ENCODE measurements at regions not wholly inside any gene's neighbourhood (a gene's known extent, or its start where the extent isn't known, plus 50 kb on each side); places are given as distances from the start of the nearest gene placed in this dataset.
"Not testable (repeated sequence)": the region's sequence is repeated elsewhere in the genome, so short reads cannot be mapped to it uniquely, and the experiment has no call there.

DNA sequence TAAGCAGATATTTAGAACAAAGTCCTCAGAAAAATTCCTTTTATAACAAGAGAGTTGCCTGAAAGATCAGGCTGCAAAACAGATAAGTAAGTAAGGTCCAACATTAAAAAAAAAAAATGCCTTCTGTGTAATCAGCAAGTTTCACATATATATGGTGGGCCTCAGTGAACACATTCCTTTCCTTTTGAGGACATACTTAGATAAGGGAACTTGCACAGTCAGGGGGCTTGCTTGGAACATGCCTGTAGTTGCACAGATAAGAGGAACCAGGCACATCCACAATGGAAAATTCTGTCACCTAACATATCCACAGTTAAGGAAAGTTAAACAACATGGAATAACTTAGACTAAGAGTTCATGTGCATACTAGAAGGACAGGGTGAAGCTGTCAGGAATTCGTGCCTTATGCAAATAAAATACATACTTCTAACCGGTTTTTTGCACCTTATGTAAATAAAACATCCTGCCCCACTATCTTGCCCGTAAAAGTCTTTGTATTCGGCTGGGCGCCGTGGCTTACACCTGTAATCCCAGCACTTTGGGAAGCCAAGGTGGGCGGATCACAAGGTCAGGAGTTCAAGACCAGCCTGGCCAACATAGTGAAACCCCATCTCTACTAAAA is 257.3 kb downstream of the ZNF33B start:
- Histone ChIP-seq H3K27me3 (ENCODE audit: insufficient read depth, insufficient read length) (no peaks in the 10 kb centered on the region), H3K9ac (ENCODE audit: insufficient read length, low read depth) (no peak overlapping the region), H3K4me1 (ENCODE audit: insufficient read depth, insufficient read length) (no peaks in the 10 kb centered on the region), H3K9me3 (ENCODE audit: insufficient read depth, low read length) (peaks cover 8% of the 10 kb centered on the region; the same call in 1 of the 2 replicates), H3K4me3 (ENCODE audit: insufficient read length, low read depth) (no peak overlapping the region), H3K36me3 (ENCODE audit: insufficient read depth, insufficient read length, low read length) (no peaks in the 10 kb centered on the region)
- DNase-seq (ENCODE audit: low read depth, low spot score), result no peak
- TF ChIP-seq SUZ12 (IDR thresholded peaks at IDR 0.05; ENCODE audit: extremely low read depth, insufficient read depth, insufficient read length) (no peak), ZNF274 (IDR thresholded peaks at IDR 0.05; ENCODE audit: low read depth, low read length) (no peak), YY1 (IDR thresholded peaks at IDR 0.05; ENCODE audit: insufficient read depth, insufficient read length) (no peak)

DNA sequence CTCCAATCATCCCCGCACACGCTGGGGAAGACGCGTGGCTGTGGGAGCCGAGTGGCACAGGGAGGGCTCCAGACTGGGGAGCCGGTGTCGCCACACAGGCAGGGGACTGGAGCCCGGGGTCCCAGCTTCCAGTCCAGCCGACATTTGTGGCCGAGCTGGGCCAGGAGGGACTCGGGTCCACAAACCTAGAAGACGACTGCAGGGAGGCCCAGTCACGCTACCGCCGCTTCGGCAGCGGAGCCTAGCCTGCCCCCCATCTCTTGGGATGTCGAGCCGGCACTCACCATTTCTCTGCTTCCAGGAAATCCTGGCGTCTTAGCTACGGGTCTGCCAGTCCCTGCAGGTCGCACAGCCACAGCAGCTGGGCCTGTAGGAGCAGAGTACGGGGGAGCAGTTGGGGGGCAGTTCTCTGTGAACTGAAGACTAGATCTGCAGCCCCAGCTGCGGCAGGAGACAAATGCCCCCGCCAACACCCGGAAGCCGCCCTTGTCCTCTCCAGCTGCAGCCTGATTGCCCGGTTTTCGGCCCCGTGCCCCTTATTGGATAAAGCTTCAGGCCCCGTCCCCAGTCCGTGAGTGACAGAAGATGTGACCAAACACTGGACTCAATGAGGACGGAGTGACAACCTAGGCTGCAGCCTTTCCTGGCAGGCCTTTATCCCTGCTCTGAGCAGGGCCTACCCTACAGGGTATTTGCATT is 270.7 kb downstream of the ZNF33B start:
- H3K36me3 ChIP-seq (ENCODE audit: insufficient read depth, insufficient read length, low read length), result peaks cover 31% of the 10 kb centered on the region
- DNase-seq (ENCODE audit: low read depth, low spot score), result peak; percentile 88
- no peaks in the 10 kb centered on the region for H3K27me3 ChIP-seq (ENCODE audit: insufficient read depth, insufficient read length)
- no peaks in the 10 kb centered on the region for H3K4me1 ChIP-seq (ENCODE audit: insufficient read depth, insufficient read length)
- TF ChIP-seq ZNF274 (IDR thresholded peaks at IDR 0.05; ENCODE audit: low read depth, low read length) (no peak), SUZ12 (IDR thresholded peaks at IDR 0.05; ENCODE audit: extremely low read depth, insufficient read depth, insufficient read length) (no peak), YY1 (IDR thresholded peaks at IDR 0.05; ENCODE audit: insufficient read depth, insufficient read length) (no peak)
- peak overlapping the region; percentile 91 for H3K4me3 ChIP-seq (ENCODE audit: insufficient read length, low read depth)
- peak overlapping the region; percentile 90 for H3K9ac ChIP-seq (ENCODE audit: insufficient read length, low read depth)
- H3K9me3 ChIP-seq (ENCODE audit: insufficient read depth, low read length), result peaks cover 20% of the 10 kb centered on the region

DNA sequence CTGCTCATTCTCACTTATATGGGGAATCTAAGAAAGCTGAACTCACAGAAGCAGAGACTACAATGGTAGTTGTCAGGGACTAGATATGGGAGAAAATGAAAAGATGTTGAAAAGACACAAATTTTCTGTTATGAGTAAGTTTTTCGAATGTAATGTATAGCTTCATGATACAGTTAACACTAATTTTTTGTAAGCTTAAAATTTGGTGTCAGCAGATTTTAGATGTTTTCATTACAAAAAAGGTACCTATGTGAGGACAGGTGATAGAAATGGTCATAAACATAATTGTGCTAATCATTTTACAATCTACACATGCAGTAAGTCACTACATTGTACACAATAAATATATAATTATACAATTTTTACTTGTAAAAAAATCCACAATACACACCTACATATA is 286.6 kb downstream of the ZNF33B start:
- Histone ChIP-seq H3K27me3 (ENCODE audit: insufficient read depth, insufficient read length) (no peaks in the 10 kb centered on the region), H3K4me1 (ENCODE audit: insufficient read depth, insufficient read length) (no peaks in the 10 kb centered on the region), H3K4me3 (ENCODE audit: insufficient read length, low read depth) (no peak overlapping the region), H3K36me3 (ENCODE audit: insufficient read depth, insufficient read length, low read length) (peaks cover 9% of the 10 kb centered on the region), H3K9me3 (ENCODE audit: insufficient read depth, low read length) (peaks cover 24% of the 10 kb centered on the region), H3K9ac (ENCODE audit: insufficient read length, low read depth) (no peak overlapping the region)
- DNase-seq (ENCODE audit: low read depth, low spot score), result no peak
- TF ChIP-seq ZNF274 (IDR thresholded peaks at IDR 0.05; ENCODE audit: low read depth, low read length) (no peak), YY1 (IDR thresholded peaks at IDR 0.05; ENCODE audit: insufficient read depth, insufficient read length) (no peak), SUZ12 (IDR thresholded peaks at IDR 0.05; ENCODE audit: extremely low read depth, insufficient read depth, insufficient read length) (no peak)

DNA sequence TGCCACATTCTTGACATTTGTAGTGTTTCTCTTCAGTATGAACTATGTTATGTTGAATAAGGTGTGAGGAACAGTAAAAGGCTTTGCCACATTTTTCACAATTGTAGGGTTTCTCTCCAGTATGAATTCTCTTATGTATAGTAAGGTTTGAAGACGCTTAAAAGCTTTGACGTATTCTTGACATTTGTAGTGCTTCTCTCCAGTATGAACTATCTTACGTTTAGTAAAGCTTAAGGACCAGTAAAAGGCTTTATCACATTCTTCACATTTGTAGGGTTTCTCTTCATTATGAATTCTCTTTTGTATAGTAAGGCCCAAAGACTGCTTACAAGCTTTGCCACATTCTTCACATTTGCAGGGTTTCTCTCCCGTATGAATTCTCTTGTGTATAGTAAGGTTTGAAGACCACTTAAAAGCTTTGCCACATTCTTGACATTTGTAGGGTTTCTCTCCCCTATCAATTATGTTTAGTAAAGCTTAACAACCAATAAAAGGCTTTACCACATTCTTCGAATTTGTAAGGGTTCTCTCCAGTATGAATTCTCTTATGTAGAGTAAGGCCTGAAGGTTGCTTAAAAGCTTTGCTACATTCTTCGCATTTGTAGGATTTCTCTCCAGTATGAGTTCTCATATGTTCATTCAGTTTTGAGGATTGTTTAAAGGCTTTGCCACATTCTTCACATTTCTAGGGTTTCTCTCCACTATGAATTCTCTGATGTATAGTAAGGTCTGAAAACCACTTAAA is 301.6 kb downstream of the ZNF33B start:
- TF ChIP-seq ZNF274 (IDR thresholded peaks at IDR 0.05; ENCODE audit: low read depth, low read length), result peak; percentile 67
- peaks cover 94% of the 10 kb centered on the region for H3K9me3 ChIP-seq (ENCODE audit: insufficient read depth, low read length)
- H3K27me3 ChIP-seq (ENCODE audit: insufficient read depth, insufficient read length); H3K4me3 ChIP-seq (ENCODE audit: insufficient read length, low read depth); H3K36me3 ChIP-seq (ENCODE audit: insufficient read depth, insufficient read length, low read length); DNase-seq (ENCODE audit: low read depth, low spot score); H3K9ac ChIP-seq (ENCODE audit: insufficient read length, low read depth); H3K4me1 ChIP-seq (ENCODE audit: insufficient read depth, insufficient read length): not testable (repeated sequence)

DNA sequence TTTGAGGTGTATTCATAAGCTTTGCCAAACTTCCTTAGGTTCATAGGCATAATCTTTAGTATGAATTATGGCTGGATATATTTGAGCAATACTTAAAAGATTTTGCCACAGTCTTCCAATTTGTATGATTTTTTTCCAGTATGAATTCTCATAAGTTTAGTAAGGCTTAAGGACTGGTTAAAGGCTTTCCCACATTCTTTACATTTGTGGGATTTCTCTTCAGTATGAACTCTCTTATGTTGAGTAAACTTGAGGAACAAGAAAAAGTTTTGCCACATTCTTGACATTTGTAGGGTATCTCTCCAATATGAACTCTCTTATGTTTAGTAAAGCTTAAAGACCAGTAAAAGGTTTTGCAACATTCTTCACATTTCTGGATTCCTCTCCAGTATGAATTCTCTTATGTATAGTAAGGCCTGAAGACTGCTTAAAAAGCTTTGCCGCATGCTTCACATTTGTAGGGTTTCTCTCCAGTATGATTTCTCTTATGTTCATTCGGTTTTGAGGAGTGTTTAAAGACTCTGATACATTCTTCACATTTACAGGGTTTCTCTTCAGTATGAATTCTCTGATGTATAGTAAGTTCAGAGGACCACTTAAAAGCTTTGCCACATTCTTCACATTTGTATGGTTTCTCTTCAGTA is 302.6 kb downstream of the ZNF33B start:
- H3K4me1 ChIP-seq (ENCODE audit: insufficient read depth, insufficient read length); H3K9ac ChIP-seq (ENCODE audit: insufficient read length, low read depth); H3K27me3 ChIP-seq (ENCODE audit: insufficient read depth, insufficient read length); H3K4me3 ChIP-seq (ENCODE audit: insufficient read length, low read depth); H3K36me3 ChIP-seq (ENCODE audit: insufficient read depth, insufficient read length, low read length); DNase-seq (ENCODE audit: low read depth, low spot score): not testable (repeated sequence)
- peak; percentile 26; the same call in 1 of the 2 replicates for TF ChIP-seq ZNF274 (IDR thresholded peaks at IDR 0.05; ENCODE audit: low read depth, low read length)
- peaks cover 95% of the 10 kb centered on the region for H3K9me3 ChIP-seq (ENCODE audit: insufficient read depth, low read length)

DNA sequence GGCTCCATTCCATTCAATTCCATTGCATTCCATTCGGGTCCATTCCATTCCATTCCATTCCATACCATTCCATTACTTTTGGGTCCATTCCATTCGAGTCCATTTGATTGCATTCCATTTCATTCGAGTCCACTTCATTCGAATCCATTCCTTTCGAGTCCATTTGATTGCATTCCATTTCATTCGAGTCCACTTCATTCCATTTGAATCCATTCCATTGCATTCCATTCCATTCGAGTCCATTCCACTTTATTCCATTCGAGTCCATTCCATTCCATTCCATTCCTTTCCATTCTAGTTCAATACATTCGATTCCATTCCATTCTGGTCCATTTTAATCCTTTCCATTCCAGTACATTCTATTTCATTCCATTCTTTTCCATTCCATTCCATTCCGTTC is 334.0 kb downstream of the ZNF33B start:
- H3K4me3 ChIP-seq (ENCODE audit: insufficient read length, low read depth), result no peak overlapping the region
- TF ChIP-seq YY1 (IDR thresholded peaks at IDR 0.05; ENCODE audit: insufficient read depth, insufficient read length) (no peak), ZNF274 (IDR thresholded peaks at IDR 0.05; ENCODE audit: low read depth, low read length) (no peak), SUZ12 (IDR thresholded peaks at IDR 0.05; ENCODE audit: extremely low read depth, insufficient read depth, insufficient read length) (no peak)
- H3K36me3 ChIP-seq (ENCODE audit: insufficient read depth, insufficient read length, low read length), result no peaks in the 10 kb centered on the region
- no peaks in the 10 kb centered on the region for H3K27me3 ChIP-seq (ENCODE audit: insufficient read depth, insufficient read length)
- no peak for DNase-seq (ENCODE audit: low read depth, low spot score)
- H3K4me1 ChIP-seq (ENCODE audit: insufficient read depth, insufficient read length), result no peaks in the 10 kb centered on the region
- H3K9ac ChIP-seq (ENCODE audit: insufficient read length, low read depth), result no peak overlapping the region
- H3K9me3 ChIP-seq (ENCODE audit: insufficient read depth, low read length), result peaks cover 98% of the 10 kb centered on the region

DNA sequence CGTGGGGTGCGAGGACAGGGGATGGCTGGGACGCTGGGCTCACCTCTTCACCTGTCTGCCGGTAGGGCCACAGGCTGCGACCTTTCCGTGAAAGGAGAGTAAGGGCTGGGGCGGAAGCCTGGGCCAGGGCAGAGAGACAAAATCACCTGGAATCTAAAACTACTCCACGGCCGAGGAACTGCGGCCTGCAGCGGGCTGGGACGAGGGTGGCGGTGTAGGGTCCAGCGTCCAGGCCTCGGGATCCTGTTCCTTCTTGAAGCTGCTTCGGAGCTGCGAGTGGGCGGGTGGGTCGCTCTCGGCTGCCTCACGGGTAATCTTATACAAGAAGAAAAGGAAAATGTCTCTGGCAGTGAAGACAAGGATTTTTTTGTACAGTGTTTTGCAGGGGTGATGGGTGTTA is 356.5 kb downstream of the ZNF33B start:
- not testable (repeated sequence) for H3K9ac ChIP-seq (ENCODE audit: insufficient read length, low read depth); H3K9me3 ChIP-seq (ENCODE audit: insufficient read depth, low read length); H3K4me1 ChIP-seq (ENCODE audit: insufficient read depth, insufficient read length); H3K36me3 ChIP-seq (ENCODE audit: insufficient read depth, insufficient read length, low read length); H3K4me3 ChIP-seq (ENCODE audit: insufficient read length, low read depth); H3K27me3 ChIP-seq (ENCODE audit: insufficient read depth, insufficient read length); DNase-seq (ENCODE audit: low read depth, low spot score)

DNA sequence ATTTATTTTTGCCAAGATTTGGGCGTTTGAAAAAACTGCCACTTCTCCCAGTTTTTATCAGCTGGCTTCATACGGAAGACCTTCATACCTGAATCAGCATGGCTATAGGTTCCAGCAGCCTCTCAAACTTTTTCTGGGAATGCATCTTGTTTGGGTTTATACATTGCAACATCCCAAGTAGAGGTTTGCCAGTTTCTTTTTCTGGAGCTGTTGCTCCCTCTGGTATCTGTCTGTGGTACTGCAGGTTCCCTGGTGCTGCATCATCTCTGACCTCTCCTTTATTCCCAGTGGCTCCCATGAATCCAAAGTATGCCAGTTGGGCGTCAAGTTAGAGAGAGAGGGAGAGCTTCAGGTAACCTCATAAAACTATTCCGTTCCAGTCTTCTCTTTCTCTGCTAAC is 368.6 kb downstream of the ZNF33B start:
- H3K4me1 ChIP-seq (ENCODE audit: insufficient read depth, insufficient read length); H3K9ac ChIP-seq (ENCODE audit: insufficient read length, low read depth); H3K36me3 ChIP-seq (ENCODE audit: insufficient read depth, insufficient read length, low read length); H3K9me3 ChIP-seq (ENCODE audit: insufficient read depth, low read length); H3K27me3 ChIP-seq (ENCODE audit: insufficient read depth, insufficient read length); H3K4me3 ChIP-seq (ENCODE audit: insufficient read length, low read depth); DNase-seq (ENCODE audit: low read depth, low spot score): not testable (repeated sequence)

DNA sequence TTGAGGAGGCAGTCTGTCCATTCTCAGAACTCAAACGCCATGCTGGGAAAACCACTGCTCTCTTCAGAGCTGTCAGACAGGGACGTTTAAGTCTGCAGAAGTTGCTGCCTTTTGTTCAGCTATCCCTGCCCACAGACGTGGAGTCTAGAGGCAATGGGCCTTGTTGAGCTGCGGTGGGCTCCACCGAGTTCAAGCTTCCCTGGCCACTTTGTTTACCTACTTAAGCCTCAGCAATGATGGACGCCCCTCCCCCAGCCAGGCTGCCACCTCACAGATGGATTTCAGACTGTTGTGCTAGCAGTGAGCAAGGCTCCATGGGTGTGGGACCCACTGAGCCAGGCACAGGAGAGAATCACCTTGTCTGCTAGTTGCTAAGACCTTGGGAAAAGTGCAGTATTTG is 375.1 kb downstream of the ZNF33B start:
- H3K27me3 ChIP-seq (ENCODE audit: insufficient read depth, insufficient read length); H3K36me3 ChIP-seq (ENCODE audit: insufficient read depth, insufficient read length, low read length); H3K4me3 ChIP-seq (ENCODE audit: insufficient read length, low read depth); H3K9me3 ChIP-seq (ENCODE audit: insufficient read depth, low read length); H3K9ac ChIP-seq (ENCODE audit: insufficient read length, low read depth); DNase-seq (ENCODE audit: low read depth, low spot score); H3K4me1 ChIP-seq (ENCODE audit: insufficient read depth, insufficient read length): not testable (repeated sequence)

DNA sequence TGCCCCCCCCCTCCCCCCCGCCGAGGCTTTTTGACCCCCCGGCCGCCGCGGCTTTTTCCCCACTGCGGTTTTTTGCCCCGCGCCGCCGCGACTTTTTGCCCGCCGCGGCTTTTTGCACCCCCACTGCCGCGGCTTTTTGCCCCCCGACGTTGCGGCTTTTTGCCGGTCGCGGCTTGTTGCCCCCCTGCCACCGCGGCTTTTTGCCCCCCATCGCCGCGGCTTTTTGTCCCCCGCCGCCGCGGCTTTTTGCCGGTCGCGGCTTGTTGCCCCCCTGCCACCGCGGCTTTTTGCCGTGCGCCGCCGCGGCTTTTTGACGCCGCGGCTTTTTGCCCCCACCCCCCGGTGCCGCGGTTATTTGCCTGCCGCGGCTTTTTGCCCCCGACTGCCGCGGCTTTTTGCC is 395.4 kb downstream of the ZNF33B start:
- H3K4me1 ChIP-seq (ENCODE audit: insufficient read depth, insufficient read length); H3K9me3 ChIP-seq (ENCODE audit: insufficient read depth, low read length); H3K9ac ChIP-seq (ENCODE audit: insufficient read length, low read depth); DNase-seq (ENCODE audit: low read depth, low spot score); H3K36me3 ChIP-seq (ENCODE audit: insufficient read depth, insufficient read length, low read length); H3K4me3 ChIP-seq (ENCODE audit: insufficient read length, low read depth): not testable (repeated sequence)
- peaks cover 17% of the 10 kb centered on the region for H3K27me3 ChIP-seq (ENCODE audit: insufficient read depth, insufficient read length)
